ENCODE measurements at regions not wholly inside any gene's neighbourhood (a gene's known extent, or its start where the extent isn't known, plus 50 kb on each side); places are given as distances from the start of the nearest gene placed in this dataset.

DNA sequence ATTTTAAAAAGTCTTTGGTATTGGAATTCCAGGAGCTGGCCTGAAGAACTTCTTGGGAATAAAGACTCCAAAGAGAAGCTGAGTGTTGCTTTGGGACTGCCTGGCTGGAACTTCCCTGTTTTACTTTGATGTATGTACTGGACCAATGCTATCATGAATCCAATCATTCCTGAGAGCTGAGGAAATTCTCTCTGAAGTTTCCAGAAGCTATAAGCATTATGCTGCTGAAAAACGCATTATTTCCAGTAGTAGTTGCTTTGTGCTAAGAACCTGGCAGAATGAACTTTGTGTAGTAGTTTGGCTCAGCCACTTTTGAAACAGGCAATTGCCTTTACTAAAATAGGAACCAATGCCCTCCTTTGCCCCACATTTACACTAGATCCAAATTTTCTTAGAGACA lies 260.7 kb downstream of the HLX start:
- intact Hi-C loops (cut with micrococcal nuclease) (no loop called here), dilution Hi-C loops (cut with MboI; ENCODE audit: extremely low pct_ligation_motif_present, low sequenced_read_pairs) (no loop called here)
- Histone ChIP-seq H3K9me1 (replicated peaks; ENCODE audit: control insufficient read depth, extremely low read depth, insufficient read depth, low read length) (no peaks in the 10 kb centered on the region), H3K9ac (replicated peaks; ENCODE audit: extremely low read depth, insufficient read depth, low read length) (no peak overlapping the region), H3K27ac (ENCODE audit: insufficient read depth, low read depth, low read length) (no peak overlapping the region), H3K4me2 (ENCODE audit: insufficient read depth, low read length) (no peak overlapping the region), H3K4me3 (replicated peaks in 1 of 3; ENCODE audit: insufficient read depth in 1 of 3, low read depth in 1 of 3, low read length in 3 of 3) (no peak overlapping the region), H3K27me3 (ENCODE audit: control insufficient read depth in 2 of 2, insufficient read depth in 2 of 2, low read length in 2 of 2) (no peaks in the 10 kb centered on the region), H3K9me3 (replicated peaks; ENCODE audit: control insufficient read depth, insufficient read depth, low read length) (no peaks in the 10 kb centered on the region), H3K79me2 (ENCODE audit: control insufficient read depth, insufficient read depth, low read length) (no peaks in the 10 kb centered on the region), H3K36me3 (ENCODE audit: control insufficient read depth in 2 of 2, extremely low read depth in 1 of 2, insufficient read depth in 2 of 2, low read length in 2 of 2) (no peaks in the 10 kb centered on the region), H3K4me1 (ENCODE audit: control insufficient read depth, extremely low read depth, insufficient read depth, low read length) (peaks cover 2% of the 10 kb centered on the region), H4K20me1 (replicated peaks; ENCODE audit: control insufficient read depth, extremely low read depth, insufficient read depth, low read length) (no peaks in the 10 kb centered on the region), H2AFZ (ENCODE audit: low read depth, low read length) (no peak overlapping the region)
- CTCF ChIA-PET: interaction anchor here (1.0 to 1.5 kb wide), 3 partner anchors 14 to 63 kb away, joined by 3 to 7 read pairs (median 3); no protein-coding TSS in a partner anchor
- FAIRE-seq (no peak), DNase-seq (ENCODE audit: low read depth, low spot score) (no peak)
- TF ChIP-seq GATA2 (IDR thresholded peaks at IDR 0.05; ENCODE audit: insufficient read depth, insufficient read length, low read depth, low read length) (no peak), POLR2AphosphoS5 (IDR thresholded peaks at IDR 0.05; ENCODE audit: insufficient read depth, low read depth, low read length) (no peak), MYC (IDR thresholded peaks at IDR 0.05; ENCODE audit: low read depth, low read length) (no peak), FOS (IDR thresholded peaks at IDR 0.05; ENCODE audit: borderline replicate concordance, insufficient read depth, low read length) (no peak), EZH2 (IDR thresholded peaks at IDR 0.05; ENCODE audit: borderline replicate concordance, low read depth, low read length, severe bottlenecking) (no peak), POLR2A (IDR thresholded peaks at IDR 0.05; ENCODE audit: low read depth, low read length) (no peak), JUN (IDR thresholded peaks at IDR 0.05; ENCODE audit: borderline replicate concordance, insufficient read depth, insufficient read length, low read depth) (no peak)
- TF ChIP-seq, protein P1, sequence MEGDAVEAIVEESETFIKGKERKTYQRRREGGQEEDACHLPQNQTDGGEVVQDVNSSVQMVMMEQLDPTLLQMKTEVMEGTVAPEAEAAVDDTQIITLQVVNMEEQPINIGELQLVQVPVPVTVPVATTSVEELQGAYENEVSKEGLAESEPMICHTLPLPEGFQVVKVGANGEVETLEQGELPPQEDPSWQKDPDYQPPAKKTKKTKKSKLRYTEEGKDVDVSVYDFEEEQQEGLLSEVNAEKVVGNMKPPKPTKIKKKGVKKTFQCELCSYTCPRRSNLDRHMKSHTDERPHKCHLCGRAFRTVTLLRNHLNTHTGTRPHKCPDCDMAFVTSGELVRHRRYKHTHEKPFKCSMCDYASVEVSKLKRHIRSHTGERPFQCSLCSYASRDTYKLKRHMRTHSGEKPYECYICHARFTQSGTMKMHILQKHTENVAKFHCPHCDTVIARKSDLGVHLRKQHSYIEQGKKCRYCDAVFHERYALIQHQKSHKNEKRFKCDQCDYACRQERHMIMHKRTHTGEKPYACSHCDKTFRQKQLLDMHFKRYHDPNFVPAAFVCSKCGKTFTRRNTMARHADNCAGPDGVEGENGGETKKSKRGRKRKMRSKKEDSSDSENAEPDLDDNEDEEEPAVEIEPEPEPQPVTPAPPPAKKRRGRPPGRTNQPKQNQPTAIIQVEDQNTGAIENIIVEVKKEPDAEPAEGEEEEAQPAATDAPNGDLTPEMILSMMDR (IDR thresholded peaks at IDR 0.05; ENCODE audit: extremely low read depth in 1 of 2, insufficient read depth in 1 of 2, low read depth in 1 of 2, low read length in 2 of 2): no peak
- TF ChIP-seq, protein P2, sequence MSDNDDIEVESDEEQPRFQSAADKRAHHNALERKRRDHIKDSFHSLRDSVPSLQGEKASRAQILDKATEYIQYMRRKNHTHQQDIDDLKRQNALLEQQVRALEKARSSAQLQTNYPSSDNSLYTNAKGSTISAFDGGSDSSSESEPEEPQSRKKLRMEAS (IDR thresholded peaks at IDR 0.05; ENCODE audit: insufficient read depth, insufficient read length): no peak
- POLR2A ChIA-PET: no interaction called here
- BruUV-seq (replicated peaks): no TSS peak
